ENCODE measurements at regions not wholly inside any gene's neighbourhood (a gene's known extent, or its start where the extent isn't known, plus 50 kb on each side); places are given as distances from the start of the nearest gene placed in this dataset.

- TF ChIP-seq EZH2 (IDR thresholded peaks at IDR 0.05) (no peak), POLR2AphosphoS5 (IDR thresholded peaks at IDR 0.05; ENCODE audit: borderline replicate concordance, low read depth, low read length) (no peak), FOXP2 (optimal IDR thresholded peaks at IDR 0.05; ENCODE audit: control extremely low read depth, extremely low read length, insufficient read depth) (no peak)
Measured at GRCh38 chr6:80489911-80490635, 383.6 kb downstream of the BCKDHB start.
